ENCODE measurements at regions not wholly inside any gene's neighbourhood (a gene's known extent, or its start where the extent isn't known, plus 50 kb on each side); places are given as distances from the start of the nearest gene placed in this dataset.

DNA sequence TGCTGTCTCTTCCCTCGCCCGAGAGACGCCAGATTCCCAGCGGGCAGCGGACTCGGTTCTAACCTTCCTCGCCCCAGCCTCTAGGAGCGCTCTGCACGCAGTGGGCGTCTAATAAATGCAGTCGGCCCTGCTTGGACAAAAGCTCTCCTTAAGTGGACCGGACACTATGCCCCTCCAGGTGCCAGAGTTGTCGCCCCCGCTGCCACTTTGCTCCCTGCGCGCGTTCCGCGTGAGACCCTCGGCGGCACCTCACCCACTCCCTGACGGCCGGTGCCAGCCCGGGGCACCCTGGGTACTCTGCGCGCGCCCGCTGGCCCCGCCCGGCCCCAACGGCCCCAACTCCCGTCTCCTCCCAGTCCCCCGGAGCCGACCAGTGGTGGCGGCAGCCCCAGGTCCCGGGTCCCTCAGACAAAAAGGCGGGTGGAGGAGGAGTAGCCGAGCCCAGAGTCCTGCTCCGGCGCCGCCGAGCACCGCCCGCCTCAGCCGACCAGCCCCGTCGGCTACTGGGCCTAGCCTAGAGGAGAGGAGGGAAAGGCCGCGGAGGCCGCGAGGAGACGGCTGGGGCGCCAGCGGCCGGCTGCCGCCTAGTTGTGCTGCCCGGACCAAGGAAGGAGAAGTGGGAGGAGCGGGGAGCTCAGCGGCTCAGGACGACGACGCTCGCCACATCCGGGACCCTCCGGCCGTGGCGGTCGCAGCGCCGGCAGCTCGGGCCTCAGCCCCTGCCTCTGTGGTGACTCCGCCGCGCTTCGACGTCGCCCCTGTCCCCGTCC, 123.0 kb downstream of the GOSR1 start:
- TF ChIP-seq, protein P1, sequence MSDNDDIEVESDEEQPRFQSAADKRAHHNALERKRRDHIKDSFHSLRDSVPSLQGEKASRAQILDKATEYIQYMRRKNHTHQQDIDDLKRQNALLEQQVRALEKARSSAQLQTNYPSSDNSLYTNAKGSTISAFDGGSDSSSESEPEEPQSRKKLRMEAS (IDR thresholded peaks at IDR 0.05), result peak; percentile 55
- TF ChIP-seq TEAD4 (IDR thresholded peaks at IDR 0.05), result no peak
- TF ChIP-seq ZBTB7A (IDR thresholded peaks at IDR 0.05; ENCODE audit: low read depth), result peak; percentile 95
- peak; percentile 75 for TF ChIP-seq TAF1 (IDR thresholded peaks at IDR 0.05; ENCODE audit: low read depth)
- no peak for TF ChIP-seq RAD21 (IDR thresholded peaks at IDR 0.05; ENCODE audit: low read depth)
- TF ChIP-seq EGR1 (IDR thresholded peaks at IDR 0.05), result 0 out of 2 replicates have a peak, but pooled peaks have one; percentile 18
- TF ChIP-seq FOXM1 (IDR thresholded peaks at IDR 0.05; ENCODE audit: borderline replicate concordance, low read depth), result no peak
- 0 out of 2 replicates have a peak, but pooled peaks have one; percentile 20 for TF ChIP-seq NFIC (IDR thresholded peaks at IDR 0.05)
- peak; percentile 66 for TF ChIP-seq YY1 (IDR thresholded peaks at IDR 0.05; ENCODE audit: low read depth)
- peak; percentile 43; the same call in 1 of the 2 replicates for TF ChIP-seq TCF12 (IDR thresholded peaks at IDR 0.05; ENCODE audit: low read depth)

DNA sequence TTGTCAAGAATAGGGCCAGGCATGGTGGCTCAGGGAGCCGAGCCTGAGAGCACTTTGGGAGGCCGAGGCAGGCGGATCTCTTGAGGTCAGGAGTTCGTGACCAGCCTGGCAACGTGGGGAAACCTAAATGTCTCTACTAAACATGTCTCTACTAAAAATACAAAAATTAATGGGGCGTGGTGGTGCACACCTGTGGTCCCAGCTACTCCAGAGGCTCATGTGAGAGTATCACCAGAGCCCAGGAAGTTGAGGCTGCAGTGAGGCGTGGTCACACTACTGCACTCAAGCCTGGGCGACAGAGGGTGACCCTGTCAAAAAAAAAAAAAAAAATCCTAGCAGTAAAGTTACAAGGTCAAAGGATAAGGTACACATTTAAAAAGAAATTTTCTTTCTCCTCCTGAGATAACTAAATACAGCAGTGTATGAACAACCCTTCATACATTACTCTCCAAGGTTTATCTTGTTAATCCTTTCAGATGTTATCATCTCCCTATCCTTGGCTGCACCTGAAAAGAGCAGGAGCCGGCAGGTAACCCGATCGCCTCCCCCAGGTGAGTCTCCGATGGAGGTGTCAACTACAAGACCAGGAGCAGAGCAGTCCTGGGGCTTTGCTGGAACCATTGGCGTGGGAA, 122.3 kb downstream of the GOSR1 start:
- no peak for TF ChIP-seq CREB1 (IDR thresholded peaks at IDR 0.05; ENCODE audit: low read depth)

DNA sequence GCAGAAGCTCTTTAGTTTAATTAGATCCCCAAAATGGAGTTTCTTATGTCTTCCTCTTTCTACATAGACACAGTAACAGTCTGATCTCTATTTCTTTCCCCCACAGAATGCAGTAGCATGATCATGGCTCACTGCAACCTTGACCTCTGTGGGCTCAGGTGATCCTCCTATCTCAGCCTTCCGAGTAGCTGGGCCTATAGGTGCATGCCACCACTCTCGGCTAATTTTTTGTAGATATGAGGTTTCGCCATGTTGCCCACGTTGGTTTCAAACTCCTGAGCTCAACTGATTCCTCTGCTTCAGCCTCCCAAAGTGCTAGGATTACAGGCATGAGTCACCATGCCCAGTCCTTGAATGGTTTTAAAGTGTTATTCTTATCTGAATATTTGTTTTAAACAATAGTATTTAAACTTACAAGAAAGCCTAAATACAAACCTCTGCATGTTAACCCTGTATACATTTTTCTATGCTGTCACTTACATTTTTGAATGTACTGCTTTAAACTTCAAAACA, 120.6 kb downstream of the GOSR1 start:
- TF ChIP-seq TEAD4 (IDR thresholded peaks at IDR 0.05) (no peak), CEBPB (IDR thresholded peaks at IDR 0.05) (no peak), FOXM1 (IDR thresholded peaks at IDR 0.05; ENCODE audit: borderline replicate concordance, low read depth) (no peak), NFIC (IDR thresholded peaks at IDR 0.05) (no peak), CREB1 (IDR thresholded peaks at IDR 0.05; ENCODE audit: low read depth) (no peak), EP300 (IDR thresholded peaks at IDR 0.05; ENCODE audit: borderline replicate concordance) (no peak), TAF1 (IDR thresholded peaks at IDR 0.05; ENCODE audit: low read depth) (no peak), TCF12 (IDR thresholded peaks at IDR 0.05; ENCODE audit: low read depth) (no peak), EGR1 (IDR thresholded peaks at IDR 0.05) (no peak), RAD21 (IDR thresholded peaks at IDR 0.05; ENCODE audit: low read depth) (no peak), ZBTB7A (IDR thresholded peaks at IDR 0.05; ENCODE audit: low read depth) (no peak), YY1 (IDR thresholded peaks at IDR 0.05; ENCODE audit: low read depth) (no peak)
- TF ChIP-seq, protein P1 (IDR thresholded peaks at IDR 0.05), result no peak
- TF ChIP-seq, protein P2, sequence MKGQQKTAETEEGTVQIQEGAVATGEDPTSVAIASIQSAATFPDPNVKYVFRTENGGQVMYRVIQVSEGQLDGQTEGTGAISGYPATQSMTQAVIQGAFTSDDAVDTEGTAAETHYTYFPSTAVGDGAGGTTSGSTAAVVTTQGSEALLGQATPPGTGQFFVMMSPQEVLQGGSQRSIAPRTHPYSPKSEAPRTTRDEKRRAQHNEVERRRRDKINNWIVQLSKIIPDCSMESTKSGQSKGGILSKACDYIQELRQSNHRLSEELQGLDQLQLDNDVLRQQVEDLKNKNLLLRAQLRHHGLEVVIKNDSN (IDR thresholded peaks at IDR 0.05), result no peak

DNA sequence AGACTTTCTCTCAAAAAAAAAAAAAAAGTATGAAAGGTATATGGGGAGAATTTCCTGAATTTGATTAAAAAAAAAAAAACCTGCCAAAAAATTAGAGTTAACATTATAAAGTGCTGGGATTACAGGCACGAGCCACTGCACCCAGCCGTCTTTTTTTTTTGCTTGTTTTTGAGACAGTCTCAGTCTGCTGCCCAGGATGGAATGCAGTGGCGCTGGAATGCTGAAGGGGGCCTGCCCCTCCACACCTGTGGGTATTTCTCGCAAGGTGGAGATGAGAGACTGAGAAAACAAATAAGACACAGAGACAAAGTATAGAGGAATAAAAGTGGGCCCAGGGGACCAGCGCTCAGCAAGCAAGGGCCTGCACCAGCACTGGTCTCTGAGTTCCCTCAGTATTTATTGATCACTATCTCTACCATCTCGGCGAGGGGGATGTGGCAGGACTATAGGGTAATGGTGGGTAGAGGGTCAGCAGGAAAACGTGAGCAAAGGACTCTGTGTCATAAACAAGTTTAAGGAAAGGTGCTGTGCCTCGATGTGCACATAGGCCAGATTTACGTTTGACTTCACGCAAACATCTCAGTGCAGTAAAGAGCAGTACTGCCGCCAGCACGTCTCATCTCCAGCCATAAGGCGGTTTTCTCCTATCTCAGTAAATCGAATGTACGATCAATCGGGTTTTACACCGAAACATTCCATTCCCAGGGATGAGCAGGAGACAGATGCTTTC, 117.2 kb downstream of the GOSR1 start:
- no peak for TF ChIP-seq TEAD4 (IDR thresholded peaks at IDR 0.05)
- TF ChIP-seq NFIC (IDR thresholded peaks at IDR 0.05), result no peak
- no peak for TF ChIP-seq CEBPB (IDR thresholded peaks at IDR 0.05)
- no peak for TF ChIP-seq ZBTB7A (IDR thresholded peaks at IDR 0.05; ENCODE audit: low read depth)
- TF ChIP-seq TAF1 (IDR thresholded peaks at IDR 0.05; ENCODE audit: low read depth), result no peak
- no peak for TF ChIP-seq EP300 (IDR thresholded peaks at IDR 0.05; ENCODE audit: borderline replicate concordance)
- TF ChIP-seq CREB1 (IDR thresholded peaks at IDR 0.05; ENCODE audit: low read depth), result no peak
- no peak for TF ChIP-seq TCF12 (IDR thresholded peaks at IDR 0.05; ENCODE audit: low read depth)
- TF ChIP-seq, protein P1 (IDR thresholded peaks at IDR 0.05), result no peak
- no peak for TF ChIP-seq YY1 (IDR thresholded peaks at IDR 0.05; ENCODE audit: low read depth)
- TF ChIP-seq, protein P3, sequence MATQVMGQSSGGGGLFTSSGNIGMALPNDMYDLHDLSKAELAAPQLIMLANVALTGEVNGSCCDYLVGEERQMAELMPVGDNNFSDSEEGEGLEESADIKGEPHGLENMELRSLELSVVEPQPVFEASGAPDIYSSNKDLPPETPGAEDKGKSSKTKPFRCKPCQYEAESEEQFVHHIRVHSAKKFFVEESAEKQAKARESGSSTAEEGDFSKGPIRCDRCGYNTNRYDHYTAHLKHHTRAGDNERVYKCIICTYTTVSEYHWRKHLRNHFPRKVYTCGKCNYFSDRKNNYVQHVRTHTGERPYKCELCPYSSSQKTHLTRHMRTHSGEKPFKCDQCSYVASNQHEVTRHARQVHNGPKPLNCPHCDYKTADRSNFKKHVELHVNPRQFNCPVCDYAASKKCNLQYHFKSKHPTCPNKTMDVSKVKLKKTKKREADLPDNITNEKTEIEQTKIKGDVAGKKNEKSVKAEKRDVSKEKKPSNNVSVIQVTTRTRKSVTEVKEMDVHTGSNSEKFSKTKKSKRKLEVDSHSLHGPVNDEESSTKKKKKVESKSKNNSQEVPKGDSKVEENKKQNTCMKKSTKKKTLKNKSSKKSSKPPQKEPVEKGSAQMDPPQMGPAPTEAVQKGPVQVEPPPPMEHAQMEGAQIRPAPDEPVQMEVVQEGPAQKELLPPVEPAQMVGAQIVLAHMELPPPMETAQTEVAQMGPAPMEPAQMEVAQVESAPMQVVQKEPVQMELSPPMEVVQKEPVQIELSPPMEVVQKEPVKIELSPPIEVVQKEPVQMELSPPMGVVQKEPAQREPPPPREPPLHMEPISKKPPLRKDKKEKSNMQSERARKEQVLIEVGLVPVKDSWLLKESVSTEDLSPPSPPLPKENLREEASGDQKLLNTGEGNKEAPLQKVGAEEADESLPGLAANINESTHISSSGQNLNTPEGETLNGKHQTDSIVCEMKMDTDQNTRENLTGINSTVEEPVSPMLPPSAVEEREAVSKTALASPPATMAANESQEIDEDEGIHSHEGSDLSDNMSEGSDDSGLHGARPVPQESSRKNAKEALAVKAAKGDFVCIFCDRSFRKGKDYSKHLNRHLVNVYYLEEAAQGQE (IDR thresholded peaks at IDR 0.05; ENCODE audit: low read depth), result no peak

DNA sequence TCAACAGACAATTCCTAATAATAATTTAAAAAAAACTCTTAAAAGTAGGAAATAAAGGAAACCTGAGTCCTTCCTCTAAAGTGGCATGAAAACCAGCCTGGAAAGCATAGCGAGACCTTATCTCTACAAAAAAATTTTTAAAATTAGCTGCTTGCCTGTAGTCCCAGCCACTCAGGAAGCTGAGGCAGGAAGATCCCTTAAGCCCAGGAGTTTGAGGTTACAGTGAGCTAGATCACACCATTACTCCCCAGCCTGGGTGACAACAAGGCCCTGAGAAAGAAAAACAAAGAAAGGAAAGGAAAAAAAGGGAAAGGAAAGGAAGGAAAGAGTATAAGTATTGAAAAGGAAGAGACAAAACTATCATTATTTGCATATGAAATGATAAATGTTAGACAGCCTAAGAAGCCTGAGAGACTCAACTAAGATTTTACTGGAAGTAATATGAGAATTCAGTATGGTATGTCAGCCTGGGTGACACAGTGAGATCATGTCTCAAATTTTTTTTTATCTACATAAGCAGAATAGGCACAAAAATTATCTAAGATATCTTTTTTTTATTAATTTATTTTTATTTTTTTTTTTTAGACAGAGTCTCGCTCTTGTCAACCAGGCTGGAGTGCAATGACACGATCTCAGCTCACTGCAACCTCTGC, 113.0 kb downstream of the GOSR1 start:
- TF ChIP-seq, protein P1 (IDR thresholded peaks at IDR 0.05), result no peak
- no peak for TF ChIP-seq ZBTB7A (IDR thresholded peaks at IDR 0.05; ENCODE audit: low read depth)
- no peak for TF ChIP-seq EP300 (IDR thresholded peaks at IDR 0.05; ENCODE audit: borderline replicate concordance)
- no peak for TF ChIP-seq RAD21 (IDR thresholded peaks at IDR 0.05; ENCODE audit: low read depth)
- no peak for TF ChIP-seq CEBPB (IDR thresholded peaks at IDR 0.05)
- TF ChIP-seq, protein P3 (IDR thresholded peaks at IDR 0.05; ENCODE audit: low read depth), result no peak
- no peak for TF ChIP-seq TEAD4 (IDR thresholded peaks at IDR 0.05)
- TF ChIP-seq, protein P2 (IDR thresholded peaks at IDR 0.05), result no peak
- no peak for TF ChIP-seq TAF1 (IDR thresholded peaks at IDR 0.05; ENCODE audit: low read depth)
- TF ChIP-seq CREB1 (IDR thresholded peaks at IDR 0.05; ENCODE audit: low read depth), result no peak
- no peak for TF ChIP-seq YY1 (IDR thresholded peaks at IDR 0.05; ENCODE audit: low read depth)
- TF ChIP-seq TCF12 (IDR thresholded peaks at IDR 0.05; ENCODE audit: low read depth), result no peak
- TF ChIP-seq EGR1 (IDR thresholded peaks at IDR 0.05), result no peak
- no peak for TF ChIP-seq NFIC (IDR thresholded peaks at IDR 0.05)
- no peak for TF ChIP-seq FOXM1 (IDR thresholded peaks at IDR 0.05; ENCODE audit: borderline replicate concordance, low read depth)
